Skeletal muscle cell (primary cell): ENCODE measurements at regions not wholly inside any gene's neighbourhood (a gene's known extent, or its start where the extent isn't known, plus 50 kb on each side); places are given as distances from the start of the nearest gene placed in this dataset.
"Not testable (repeated sequence)": the region's sequence is repeated elsewhere in the genome, so short reads cannot be mapped to it uniquely, and the experiment has no call there.

Experiments
- DNase-seq: peaks from one replicate; pipeline ENCODE4 v3.0.0-alpha.2; 2010; ENCODE audit warnings: low read depth
- H3K4me3 ChIP-seq: 2 replicates; pipeline ENCODE4 v1.5.1; 2011; ENCODE audit warnings: low read depth, mild to moderate bottlenecking, control low read depth, low read length, moderate library complexity

DNA sequence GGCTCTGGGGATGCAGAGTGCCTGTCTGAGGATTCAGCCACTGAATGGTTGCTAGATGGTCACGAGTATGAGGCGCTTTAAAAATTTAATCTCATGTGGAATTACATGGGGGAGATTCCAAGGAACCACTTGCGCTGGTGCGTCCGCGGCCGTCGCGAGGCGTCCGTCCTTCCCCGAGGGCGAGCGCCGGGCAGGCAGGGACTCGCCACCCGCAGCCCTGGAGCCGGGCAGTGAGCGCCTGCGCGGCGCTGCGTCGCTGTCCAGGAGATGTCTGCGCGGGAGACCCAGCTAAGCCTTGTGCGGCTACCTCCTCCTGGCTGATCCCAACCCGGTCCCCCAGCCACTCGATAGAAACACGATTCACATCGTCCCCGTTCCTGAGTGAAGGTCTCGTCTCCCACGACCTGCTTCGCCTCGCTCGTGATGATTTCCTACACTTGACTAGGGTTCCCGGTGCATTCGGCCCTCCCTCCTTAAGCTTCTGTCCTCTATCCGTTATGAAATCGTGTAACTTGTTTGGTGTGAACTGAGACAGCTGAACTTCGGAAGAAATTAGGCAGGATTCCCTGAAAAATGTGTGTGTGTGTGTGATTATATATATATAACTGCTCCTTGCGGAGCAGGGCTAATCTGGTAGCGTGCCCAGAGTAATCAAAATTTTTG is 536.4 kb downstream of the PRIM2 start:
- peak; percentile 0 for DNase-seq
- H3K4me3 ChIP-seq: not testable (repeated sequence)

DNA sequence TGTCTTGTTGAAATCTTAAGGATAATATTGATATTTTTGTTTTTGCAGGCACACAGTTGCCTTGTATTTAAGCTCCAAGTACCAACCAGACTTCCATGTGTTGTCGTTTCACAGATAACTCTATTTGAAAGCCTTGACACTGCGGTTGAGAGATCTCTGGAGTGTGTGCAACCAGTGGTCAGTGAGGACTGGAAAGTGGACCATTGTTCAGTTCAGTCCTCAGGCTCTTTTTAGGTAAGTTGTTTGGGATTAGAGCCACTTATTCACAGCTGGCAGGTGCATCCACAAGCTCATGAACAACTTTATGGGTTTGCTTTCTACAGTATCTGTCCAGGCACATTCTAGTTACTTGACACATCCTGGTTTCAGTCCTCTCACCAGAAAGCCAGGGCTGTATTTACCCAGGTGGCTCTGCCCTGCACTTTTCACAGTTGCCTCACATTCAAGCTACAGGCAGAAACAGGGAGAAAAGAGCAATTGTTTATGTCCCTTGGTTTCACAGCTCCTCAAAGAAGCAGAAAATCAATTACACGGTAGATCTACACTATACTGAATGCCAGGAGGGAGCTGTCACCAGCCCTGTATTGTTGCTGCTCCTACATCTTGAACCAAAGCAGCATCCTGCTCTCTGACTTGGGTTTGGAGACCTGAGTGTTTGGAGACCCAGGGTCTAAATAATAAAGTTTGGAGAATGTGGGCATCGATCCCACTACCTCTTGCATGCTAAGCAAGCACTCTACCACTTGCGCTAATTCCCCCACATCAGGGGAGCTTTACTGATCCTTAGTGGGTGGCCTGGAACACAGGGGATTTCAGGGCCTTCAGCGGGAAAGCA is 543.3 kb downstream of the PRIM2 start:
- DNase-seq, H3K4me3 ChIP-seq: not testable (repeated sequence)

DNA sequence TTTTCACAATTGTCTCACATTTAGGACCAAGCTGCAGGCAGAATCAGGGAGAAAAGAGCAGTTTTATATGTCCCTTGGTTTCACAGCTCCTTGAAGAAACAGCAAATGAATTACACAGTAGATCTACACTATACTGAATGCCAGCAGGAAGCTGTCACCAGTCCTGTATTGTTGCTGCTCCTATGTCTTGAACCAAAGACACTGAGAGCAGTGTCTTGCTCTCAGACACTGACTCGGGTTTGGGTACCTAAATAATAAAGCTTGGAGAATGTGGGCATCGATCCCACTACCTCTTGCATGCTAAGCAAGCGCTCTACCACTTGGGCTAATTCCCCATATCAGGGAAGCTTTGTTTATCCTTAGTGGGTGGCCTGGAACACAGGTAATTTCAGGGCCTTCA is 552.7 kb downstream of the PRIM2 start:
- not testable (repeated sequence) for H3K4me3 ChIP-seq, DNase-seq

GRCh38 chr6:57873424-57873823 is 556.0 kb downstream of the PRIM2 start:
- DNase-seq, H3K4me3 ChIP-seq: not testable (repeated sequence)

- H3K4me3 ChIP-seq, DNase-seq: not testable (repeated sequence)
These were observed 559.2 kb downstream of the PRIM2 start for GRCh38 chr6:57876659-57877058.

DNA sequence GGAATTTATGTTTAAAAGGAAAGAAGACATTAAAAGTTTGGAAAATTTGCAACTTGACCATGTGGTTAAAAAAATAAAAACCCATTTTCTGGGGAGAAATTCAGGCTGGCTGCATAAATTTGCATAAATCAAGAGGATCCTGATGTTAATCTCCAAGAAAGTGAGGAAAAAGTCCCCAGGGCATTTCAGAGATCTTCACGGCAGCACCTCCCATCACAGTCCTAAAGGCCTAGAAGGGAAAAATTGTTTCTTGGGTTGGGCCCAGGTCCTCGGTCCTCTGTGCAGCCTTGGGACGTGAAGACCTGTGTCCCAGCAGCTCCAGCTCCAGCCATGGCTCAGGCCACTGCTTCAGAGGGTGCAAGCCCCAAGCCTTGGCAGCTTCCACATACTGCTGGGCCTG is 560.3 kb downstream of the PRIM2 start:
- DNase-seq, H3K4me3 ChIP-seq: not testable (repeated sequence)

DNA sequence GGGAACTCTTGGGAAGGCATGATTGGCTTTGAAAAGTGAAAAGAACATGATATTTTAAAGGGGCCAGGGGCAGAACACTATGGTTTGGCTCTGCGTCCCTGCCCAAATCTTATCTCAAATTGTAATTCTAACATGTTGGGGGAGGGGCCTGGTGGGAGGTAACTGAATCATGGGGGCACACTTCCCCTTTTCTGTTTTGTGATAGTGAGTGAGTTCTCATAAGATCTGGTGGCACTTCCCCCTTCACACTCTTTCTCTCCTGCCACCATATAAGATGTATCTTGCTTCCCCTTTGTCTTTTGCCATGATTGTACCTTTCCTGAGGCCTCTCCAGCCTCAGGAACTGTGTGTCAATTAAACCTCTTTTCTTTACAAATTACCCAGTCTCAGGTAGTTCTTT is 561.4 kb downstream of the PRIM2 start:
- H3K4me3 ChIP-seq, DNase-seq: not testable (repeated sequence)

- not testable (repeated sequence) for H3K4me3 ChIP-seq, DNase-seq
These were observed 581.4 kb downstream of the PRIM2 start for GRCh38 chr6:57898850-57899249.

DNA sequence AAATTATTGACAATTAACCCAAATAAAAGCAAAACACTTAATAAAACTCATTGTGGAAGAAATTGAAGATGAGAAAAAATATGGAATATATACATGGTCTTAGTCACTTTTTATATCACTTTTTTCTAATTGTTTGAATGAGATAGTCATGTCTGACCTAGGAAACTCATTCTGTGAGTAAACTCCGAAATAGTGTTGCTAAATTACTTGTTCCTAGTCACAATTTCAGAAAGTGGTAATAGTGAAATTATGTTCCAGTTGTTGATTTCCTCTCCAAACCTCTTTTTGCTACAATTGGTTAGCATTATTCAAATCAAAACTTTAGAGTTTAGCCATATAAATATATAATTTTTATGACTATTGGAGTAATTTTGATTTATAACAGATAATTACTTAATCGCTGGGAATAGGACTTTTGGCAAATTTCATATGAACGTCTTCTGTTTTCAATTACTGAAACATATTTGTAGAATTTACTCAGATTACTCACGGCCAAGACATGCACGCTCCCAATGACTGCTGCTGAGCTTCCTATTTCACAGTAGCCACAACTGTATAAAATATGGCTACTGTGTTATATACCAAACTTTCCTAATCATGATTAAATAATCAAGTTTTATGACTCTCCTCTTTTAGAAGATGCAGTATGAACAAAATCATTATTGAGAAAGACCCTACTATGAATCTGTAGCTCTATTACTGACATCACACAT is 583.4 kb downstream of the PRIM2 start:
- not testable (repeated sequence) for DNase-seq, H3K4me3 ChIP-seq

- DNase-seq, H3K4me3 ChIP-seq: not testable (repeated sequence)
These were observed 584.0 kb downstream of the PRIM2 start for GRCh38 chr6:57901445-57901844.

- not testable (repeated sequence) for DNase-seq, H3K4me3 ChIP-seq
These were observed 586.9 kb downstream of the PRIM2 start for GRCh38 chr6:57904356-57904755.

DNA sequence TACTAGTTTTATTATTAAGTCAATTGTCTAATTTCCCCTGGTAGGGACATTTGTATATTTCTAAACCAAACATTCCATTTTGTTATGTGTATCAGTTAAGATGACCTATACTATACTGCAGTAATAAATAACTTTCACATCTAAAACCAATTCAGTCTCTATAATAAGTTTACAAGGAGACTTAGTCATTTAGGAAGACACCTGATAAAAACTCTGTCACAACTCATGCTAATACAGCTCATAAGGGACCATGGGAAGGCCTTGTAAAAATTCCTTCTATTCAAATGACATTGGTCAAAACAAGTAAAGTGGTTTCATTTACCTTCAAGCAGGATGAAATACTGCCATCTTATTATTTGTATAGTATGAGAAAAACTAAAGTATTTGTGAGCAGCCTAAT is 597.9 kb downstream of the PRIM2 start:
- DNase-seq, H3K4me3 ChIP-seq: not testable (repeated sequence)

GRCh38 chr6:57942966-57943365 is 625.5 kb downstream of the PRIM2 start:
- DNase-seq, H3K4me3 ChIP-seq: not testable (repeated sequence)

DNA sequence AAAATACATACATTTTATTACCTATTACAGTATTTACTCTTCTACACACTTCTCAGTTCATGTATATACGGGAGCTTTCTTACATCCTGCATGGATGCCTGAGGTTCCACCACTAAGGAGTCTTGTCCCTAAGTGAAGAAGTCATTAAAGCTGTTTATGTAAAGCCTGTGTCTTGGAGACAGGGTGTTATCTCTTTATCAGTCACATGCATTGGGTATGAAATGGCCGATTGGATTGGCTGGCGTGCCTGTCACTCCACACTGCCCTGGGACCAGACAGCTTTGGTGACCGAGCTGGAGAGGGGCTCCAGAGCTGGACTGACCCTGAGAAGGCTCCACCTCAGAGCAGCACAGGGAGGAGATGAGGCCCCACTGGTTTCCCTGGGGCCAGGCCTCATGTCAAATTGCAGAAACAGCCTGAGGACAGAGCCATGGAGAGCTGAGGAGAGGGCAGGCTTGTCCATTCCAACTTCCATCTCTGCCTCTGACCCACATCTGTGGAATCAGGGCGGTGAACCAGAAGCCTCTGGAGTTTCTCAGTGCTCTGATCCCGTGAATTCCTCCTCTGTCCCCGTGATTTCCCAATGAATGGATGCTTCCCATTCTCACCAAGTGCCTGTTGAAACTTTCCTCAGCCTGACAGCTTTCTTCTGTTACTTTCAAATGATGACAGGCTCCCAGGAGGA is 628.8 kb downstream of the PRIM2 start:
- DNase-seq, H3K4me3 ChIP-seq: not testable (repeated sequence)

- not testable (repeated sequence) for H3K4me3 ChIP-seq, DNase-seq
These were observed 629.3 kb downstream of the PRIM2 start for GRCh38 chr6:57946769-57947091.

- H3K4me3 ChIP-seq, DNase-seq: not testable (repeated sequence)
These were observed 631.1 kb downstream of the PRIM2 start for GRCh38 chr6:57948481-57948880.

DNA sequence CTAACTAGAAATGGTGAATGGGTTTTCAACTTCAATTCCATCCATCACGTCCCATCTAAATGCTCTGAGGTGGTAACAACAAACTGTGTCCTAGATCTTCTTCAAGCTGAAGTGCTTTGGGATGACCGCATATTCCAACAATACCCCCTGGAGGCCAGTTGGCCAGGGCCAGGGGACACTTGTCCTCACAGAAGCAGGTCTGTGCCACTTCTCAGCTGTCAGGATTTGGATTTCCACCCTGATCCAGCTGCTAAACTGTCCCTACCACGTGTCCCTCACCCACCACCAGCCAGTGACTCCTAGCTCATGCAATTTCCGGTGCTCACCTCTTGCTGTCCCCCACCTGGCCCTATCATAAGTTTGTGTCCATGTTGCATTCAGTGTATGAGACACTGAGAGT is 633.0 kb downstream of the PRIM2 start:
- not testable (repeated sequence) for H3K4me3 ChIP-seq, DNase-seq

DNA sequence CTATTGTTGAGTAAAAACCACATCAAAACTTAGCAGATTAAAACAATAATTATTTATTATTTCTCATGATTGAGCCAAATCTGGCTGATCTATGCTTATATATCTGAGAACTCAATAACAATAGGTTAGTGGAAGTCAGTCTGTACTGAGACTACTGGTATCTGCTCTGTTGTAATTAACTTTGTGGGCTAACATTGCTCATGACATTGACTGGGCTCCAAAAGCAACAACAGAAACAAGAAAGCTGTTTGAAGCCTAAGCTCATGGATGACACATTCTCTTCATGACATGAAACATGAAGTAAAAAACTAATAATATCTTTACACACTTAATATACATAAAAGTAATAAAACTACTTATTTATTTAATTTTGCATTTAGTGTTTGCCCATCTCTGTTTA is 649.3 kb downstream of the PRIM2 start:
- DNase-seq: peak; percentile 17
- not testable (repeated sequence) for H3K4me3 ChIP-seq

GRCh38 chr6:57971956-57972355 is 654.5 kb downstream of the PRIM2 start:
- H3K4me3 ChIP-seq, DNase-seq: not testable (repeated sequence)

GRCh38 chr6:57974653-57975052 is 657.2 kb downstream of the PRIM2 start:
- no peak for DNase-seq
- H3K4me3 ChIP-seq: no peak overlapping the region
